ENCODE measurements at regions not wholly inside any gene's neighbourhood (a gene's known extent, or its start where the extent isn't known, plus 50 kb on each side); places are given as distances from the start of the nearest gene placed in this dataset.

DNA sequence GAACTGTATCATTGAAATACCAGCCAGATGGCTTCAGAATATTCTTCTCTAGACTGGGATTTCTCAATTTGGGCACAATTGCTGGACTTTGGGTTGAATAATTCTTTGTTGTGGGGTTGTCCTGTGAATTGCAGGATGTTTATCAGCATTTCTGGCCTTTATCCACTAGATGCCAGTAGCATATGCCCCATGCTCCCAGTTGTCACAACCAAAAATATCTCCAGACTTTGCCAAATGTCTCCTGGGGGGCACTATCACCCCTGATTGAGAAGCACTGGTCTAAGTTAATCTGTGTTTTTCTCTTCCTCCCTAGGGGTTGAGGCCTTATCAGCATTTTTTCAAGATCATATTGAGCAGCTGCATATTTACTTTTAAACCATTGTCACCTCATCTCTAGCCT lies 204.9 kb upstream of the SP8 start:
- TF ChIP-seq, protein P1, sequence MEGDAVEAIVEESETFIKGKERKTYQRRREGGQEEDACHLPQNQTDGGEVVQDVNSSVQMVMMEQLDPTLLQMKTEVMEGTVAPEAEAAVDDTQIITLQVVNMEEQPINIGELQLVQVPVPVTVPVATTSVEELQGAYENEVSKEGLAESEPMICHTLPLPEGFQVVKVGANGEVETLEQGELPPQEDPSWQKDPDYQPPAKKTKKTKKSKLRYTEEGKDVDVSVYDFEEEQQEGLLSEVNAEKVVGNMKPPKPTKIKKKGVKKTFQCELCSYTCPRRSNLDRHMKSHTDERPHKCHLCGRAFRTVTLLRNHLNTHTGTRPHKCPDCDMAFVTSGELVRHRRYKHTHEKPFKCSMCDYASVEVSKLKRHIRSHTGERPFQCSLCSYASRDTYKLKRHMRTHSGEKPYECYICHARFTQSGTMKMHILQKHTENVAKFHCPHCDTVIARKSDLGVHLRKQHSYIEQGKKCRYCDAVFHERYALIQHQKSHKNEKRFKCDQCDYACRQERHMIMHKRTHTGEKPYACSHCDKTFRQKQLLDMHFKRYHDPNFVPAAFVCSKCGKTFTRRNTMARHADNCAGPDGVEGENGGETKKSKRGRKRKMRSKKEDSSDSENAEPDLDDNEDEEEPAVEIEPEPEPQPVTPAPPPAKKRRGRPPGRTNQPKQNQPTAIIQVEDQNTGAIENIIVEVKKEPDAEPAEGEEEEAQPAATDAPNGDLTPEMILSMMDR (tag by site-specific recombination; IDR thresholded peaks at IDR 0.05), result peak; percentile 29; the same call in 1 of the 2 replicates
- TF ChIP-seq, protein P2, sequence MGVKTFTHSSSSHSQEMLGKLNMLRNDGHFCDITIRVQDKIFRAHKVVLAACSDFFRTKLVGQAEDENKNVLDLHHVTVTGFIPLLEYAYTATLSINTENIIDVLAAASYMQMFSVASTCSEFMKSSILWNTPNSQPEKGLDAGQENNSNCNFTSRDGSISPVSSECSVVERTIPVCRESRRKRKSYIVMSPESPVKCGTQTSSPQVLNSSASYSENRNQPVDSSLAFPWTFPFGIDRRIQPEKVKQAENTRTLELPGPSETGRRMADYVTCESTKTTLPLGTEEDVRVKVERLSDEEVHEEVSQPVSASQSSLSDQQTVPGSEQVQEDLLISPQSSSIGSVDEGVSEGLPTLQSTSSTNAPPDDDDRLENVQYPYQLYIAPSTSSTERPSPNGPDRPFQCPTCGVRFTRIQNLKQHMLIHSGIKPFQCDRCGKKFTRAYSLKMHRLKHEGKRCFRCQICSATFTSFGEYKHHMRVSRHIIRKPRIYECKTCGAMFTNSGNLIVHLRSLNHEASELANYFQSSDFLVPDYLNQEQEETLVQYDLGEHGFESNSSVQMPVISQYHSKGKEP (tag by site-specific recombination; IDR thresholded peaks at IDR 0.05), result no peak
- TF ChIP-seq ZNF37A (tag by site-specific recombination; IDR thresholded peaks at IDR 0.05) (no peak), ZNF514 (tag by site-specific recombination; IDR thresholded peaks at IDR 0.05) (no peak), ZFP3 (tag by site-specific recombination; IDR thresholded peaks at IDR 0.05; ENCODE audit: low read depth) (no peak), HOXA7 (CRISPR knock-in tag; IDR thresholded peaks at IDR 0.05; ENCODE audit: borderline replicate concordance) (no peak), ZNF701 (tag by site-specific recombination; IDR thresholded peaks at IDR 0.05) (no peak), ZNF792 (tag by site-specific recombination; IDR thresholded peaks at IDR 0.05) (no peak)
- TF ChIP-seq, protein P3, sequence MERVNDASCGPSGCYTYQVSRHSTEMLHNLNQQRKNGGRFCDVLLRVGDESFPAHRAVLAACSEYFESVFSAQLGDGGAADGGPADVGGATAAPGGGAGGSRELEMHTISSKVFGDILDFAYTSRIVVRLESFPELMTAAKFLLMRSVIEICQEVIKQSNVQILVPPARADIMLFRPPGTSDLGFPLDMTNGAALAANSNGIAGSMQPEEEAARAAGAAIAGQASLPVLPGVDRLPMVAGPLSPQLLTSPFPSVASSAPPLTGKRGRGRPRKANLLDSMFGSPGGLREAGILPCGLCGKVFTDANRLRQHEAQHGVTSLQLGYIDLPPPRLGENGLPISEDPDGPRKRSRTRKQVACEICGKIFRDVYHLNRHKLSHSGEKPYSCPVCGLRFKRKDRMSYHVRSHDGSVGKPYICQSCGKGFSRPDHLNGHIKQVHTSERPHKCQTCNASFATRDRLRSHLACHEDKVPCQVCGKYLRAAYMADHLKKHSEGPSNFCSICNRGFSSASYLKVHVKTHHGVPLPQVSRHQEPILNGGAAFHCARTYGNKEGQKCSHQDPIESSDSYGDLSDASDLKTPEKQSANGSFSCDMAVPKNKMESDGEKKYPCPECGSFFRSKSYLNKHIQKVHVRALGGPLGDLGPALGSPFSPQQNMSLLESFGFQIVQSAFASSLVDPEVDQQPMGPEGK (tag by site-specific recombination; IDR thresholded peaks at IDR 0.05), result no peak
- TF ChIP-seq, protein P4, sequence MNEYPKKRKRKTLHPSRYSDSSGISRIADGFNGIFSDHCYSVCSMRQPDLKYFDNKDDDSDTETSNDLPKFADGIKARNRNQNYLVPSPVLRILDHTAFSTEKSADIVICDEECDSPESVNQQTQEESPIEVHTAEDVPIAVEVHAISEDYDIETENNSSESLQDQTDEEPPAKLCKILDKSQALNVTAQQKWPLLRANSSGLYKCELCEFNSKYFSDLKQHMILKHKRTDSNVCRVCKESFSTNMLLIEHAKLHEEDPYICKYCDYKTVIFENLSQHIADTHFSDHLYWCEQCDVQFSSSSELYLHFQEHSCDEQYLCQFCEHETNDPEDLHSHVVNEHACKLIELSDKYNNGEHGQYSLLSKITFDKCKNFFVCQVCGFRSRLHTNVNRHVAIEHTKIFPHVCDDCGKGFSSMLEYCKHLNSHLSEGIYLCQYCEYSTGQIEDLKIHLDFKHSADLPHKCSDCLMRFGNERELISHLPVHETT (tag by site-specific recombination; IDR thresholded peaks at IDR 0.05), result no peak
- TF ChIP-seq, protein P5, sequence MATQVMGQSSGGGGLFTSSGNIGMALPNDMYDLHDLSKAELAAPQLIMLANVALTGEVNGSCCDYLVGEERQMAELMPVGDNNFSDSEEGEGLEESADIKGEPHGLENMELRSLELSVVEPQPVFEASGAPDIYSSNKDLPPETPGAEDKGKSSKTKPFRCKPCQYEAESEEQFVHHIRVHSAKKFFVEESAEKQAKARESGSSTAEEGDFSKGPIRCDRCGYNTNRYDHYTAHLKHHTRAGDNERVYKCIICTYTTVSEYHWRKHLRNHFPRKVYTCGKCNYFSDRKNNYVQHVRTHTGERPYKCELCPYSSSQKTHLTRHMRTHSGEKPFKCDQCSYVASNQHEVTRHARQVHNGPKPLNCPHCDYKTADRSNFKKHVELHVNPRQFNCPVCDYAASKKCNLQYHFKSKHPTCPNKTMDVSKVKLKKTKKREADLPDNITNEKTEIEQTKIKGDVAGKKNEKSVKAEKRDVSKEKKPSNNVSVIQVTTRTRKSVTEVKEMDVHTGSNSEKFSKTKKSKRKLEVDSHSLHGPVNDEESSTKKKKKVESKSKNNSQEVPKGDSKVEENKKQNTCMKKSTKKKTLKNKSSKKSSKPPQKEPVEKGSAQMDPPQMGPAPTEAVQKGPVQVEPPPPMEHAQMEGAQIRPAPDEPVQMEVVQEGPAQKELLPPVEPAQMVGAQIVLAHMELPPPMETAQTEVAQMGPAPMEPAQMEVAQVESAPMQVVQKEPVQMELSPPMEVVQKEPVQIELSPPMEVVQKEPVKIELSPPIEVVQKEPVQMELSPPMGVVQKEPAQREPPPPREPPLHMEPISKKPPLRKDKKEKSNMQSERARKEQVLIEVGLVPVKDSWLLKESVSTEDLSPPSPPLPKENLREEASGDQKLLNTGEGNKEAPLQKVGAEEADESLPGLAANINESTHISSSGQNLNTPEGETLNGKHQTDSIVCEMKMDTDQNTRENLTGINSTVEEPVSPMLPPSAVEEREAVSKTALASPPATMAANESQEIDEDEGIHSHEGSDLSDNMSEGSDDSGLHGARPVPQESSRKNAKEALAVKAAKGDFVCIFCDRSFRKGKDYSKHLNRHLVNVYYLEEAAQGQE (tag by site-specific recombination; IDR thresholded peaks at IDR 0.05), result no peak

Measured in HEK293 (cell line).